A673 (cell line): ENCODE measurements at regions not wholly inside any gene's neighbourhood (a gene's known extent, or its start where the extent isn't known, plus 50 kb on each side); places are given as distances from the start of the nearest gene placed in this dataset.

ENCODE experiments used
- BruUV-seq: library from RNA; stranded (reverse); fragments of 400-500 nt; replicated peaks from 2 replicates; lab custom pipeline; 2021; lab: Mats Ljungman, UMichigan
- CTCF ChIA-PET: fragments of 300-600 bp; sonication (Branson Sonifier 250); formaldehyde crosslinking; loops from one replicate; lab custom pipeline; 2022; ENCODE audit warnings: antibody characterized with exemption; lab: Charles Lee
- POLR2A ChIA-PET: fragments of 300-600 bp; sonication (Branson Sonifier 250); formaldehyde crosslinking; loops from one replicate; lab custom pipeline; 2022; ENCODE audit warnings: antibody characterized with exemption; ENCODE audit not compliant: low non-redundant PET; lab: Charles Lee
- DNase-seq: peaks from one replicate; pipeline ENCODE4 v3.0.0-alpha.2; 2015; ENCODE audit warnings: low spot score
- H3K27ac ChIP-seq: fragments of 200-600 bp; sonication (generic); 2 replicates; pipeline ENCODE4 v1.5.1; 2016; ENCODE audit warnings: mixed run types, low read depth, mild to moderate bottlenecking, mixed read lengths, antibody characterized with exemption, low read length; ENCODE audit not compliant: poor library complexity, severe bottlenecking
- H3K27me3 ChIP-seq: fragments of 200-600 bp; sonication (generic); replicated peaks from 2 replicates; pipeline ENCODE4 v1.6.1; 2017; ENCODE audit warnings: mixed run types, low read depth, mild to moderate bottlenecking, mixed read lengths, antibody characterized with exemption, low read length; ENCODE audit not compliant: insufficient read depth, poor library complexity
- H3K36me3 ChIP-seq: fragments of 200-600 bp; sonication (generic); 2 replicates; pipeline ENCODE4 v1.6.1; 2016; ENCODE audit warnings: mixed run types, mild to moderate bottlenecking, mixed read lengths, antibody characterized with exemption, low read length; ENCODE audit not compliant: insufficient read depth, poor library complexity, severe bottlenecking
- H3K4me1 ChIP-seq: fragments of 200-600 bp; sonication (generic); 2 replicates; pipeline ENCODE4 v1.6.1; 2017; ENCODE audit warnings: mixed run types, mild to moderate bottlenecking, mixed read lengths, antibody characterized with exemption, low read length; ENCODE audit not compliant: insufficient read depth, poor library complexity, severe bottlenecking
- H3K4me3 ChIP-seq: fragments of 200-600 bp; sonication (generic); 2 replicates; pipeline ENCODE4 v1.5.1; 2016; ENCODE audit warnings: low read depth, mixed run types, mild to moderate bottlenecking, mixed read lengths, low read length; ENCODE audit not compliant: poor library complexity, severe bottlenecking
- H3K9me3 ChIP-seq: fragments of 200-600 bp; sonication (generic); 2 replicates; pipeline ENCODE4 v1.6.1; 2016; ENCODE audit warnings: mixed run types, low read depth, mild to moderate bottlenecking, mixed read lengths, antibody characterized with exemption, low read length; ENCODE audit not compliant: poor library complexity, severe bottlenecking
- EZH2 ChIP-seq: fragments of 200-600 bp; sonication (generic); IDR thresholded peaks from 2 replicates; pipeline ENCODE4 v1.6.1; 2017; ENCODE audit warnings: borderline replicate concordance, low read depth, mild to moderate bottlenecking, mixed read lengths, antibody characterized with exemption, low read length; ENCODE audit not compliant: poor library complexity, severe bottlenecking
- intact Hi-C: fragments of 100-400 bp; cut with micrococcal nuclease; formaldehyde crosslinking; loops from one replicate; pipeline ENCODE4 v1.10.0; 2022; ENCODE audit not compliant: unreplicated experiment
- TF ChIP-seq, protein P1 (sequence below): fragments of 300-800, 200-600 bp; sonication (generic); conservative IDR thresholded peaks from 2 replicates; pipeline ENCODE4 v1.5.1; 2017; ENCODE audit warnings: low read depth, mild to moderate bottlenecking, antibody characterized with exemption, low read length, moderate library complexity, mixed read lengths

DNA sequence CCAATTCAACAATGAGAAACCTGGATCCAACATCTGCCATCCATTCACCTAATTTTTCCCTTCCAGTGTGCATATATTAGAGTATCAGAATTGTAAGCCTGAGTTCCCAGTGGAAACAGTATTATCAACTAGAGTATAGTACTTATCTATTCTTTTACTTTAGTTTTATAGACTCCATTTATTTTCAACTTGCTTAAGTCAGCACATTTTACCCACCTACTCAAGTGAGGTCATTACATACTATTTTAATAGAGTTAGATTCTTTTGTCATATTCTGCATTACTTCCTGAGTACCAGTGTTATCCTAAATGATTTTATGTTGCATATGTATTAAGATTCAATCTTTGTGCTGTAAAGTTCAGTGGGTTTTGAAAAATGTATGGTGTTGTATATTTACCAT, 1393.3 kb downstream of the MAT2B start:
- CTCF ChIA-PET: no interaction called here
- no peak for DNase-seq
- H3K27ac ChIP-seq: no peak overlapping the region

DNA sequence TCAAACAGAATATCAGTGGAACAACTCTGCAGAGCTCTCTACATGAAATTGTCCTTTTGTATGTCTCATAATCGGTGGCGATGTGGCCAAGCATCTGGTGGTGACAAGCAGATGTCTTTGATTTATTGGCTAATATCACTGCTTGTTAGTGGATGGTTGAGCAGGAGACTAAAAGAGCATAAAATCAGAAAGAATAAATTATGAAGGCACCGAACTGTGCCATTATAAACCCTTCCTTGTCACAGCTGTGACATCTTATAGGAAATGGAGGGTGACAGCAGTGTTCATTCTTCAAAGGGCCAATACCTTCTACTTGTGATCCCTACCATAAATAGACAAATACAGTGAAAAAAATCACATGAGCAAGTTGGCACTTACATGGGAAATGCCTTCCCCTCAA, 1404.3 kb downstream of the MAT2B start:
- Histone ChIP-seq H3K9me3 (no peaks in the 10 kb centered on the region), H3K27ac (no peak overlapping the region), H3K36me3 (no peaks in the 10 kb centered on the region), H3K4me1 (no peaks in the 10 kb centered on the region), H3K4me3 (no peak overlapping the region), H3K27me3 (no peaks in the 10 kb centered on the region)
- intact Hi-C loops: no loop called here
- CTCF ChIA-PET: no interaction called here
- POLR2A ChIA-PET: no interaction called here
- no peak for TF ChIP-seq EZH2
- TF ChIP-seq, protein P1, sequence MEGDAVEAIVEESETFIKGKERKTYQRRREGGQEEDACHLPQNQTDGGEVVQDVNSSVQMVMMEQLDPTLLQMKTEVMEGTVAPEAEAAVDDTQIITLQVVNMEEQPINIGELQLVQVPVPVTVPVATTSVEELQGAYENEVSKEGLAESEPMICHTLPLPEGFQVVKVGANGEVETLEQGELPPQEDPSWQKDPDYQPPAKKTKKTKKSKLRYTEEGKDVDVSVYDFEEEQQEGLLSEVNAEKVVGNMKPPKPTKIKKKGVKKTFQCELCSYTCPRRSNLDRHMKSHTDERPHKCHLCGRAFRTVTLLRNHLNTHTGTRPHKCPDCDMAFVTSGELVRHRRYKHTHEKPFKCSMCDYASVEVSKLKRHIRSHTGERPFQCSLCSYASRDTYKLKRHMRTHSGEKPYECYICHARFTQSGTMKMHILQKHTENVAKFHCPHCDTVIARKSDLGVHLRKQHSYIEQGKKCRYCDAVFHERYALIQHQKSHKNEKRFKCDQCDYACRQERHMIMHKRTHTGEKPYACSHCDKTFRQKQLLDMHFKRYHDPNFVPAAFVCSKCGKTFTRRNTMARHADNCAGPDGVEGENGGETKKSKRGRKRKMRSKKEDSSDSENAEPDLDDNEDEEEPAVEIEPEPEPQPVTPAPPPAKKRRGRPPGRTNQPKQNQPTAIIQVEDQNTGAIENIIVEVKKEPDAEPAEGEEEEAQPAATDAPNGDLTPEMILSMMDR: no peak
- DNase-seq: no peak
- no TSS peak for BruUV-seq

More for the DNA sequence above, 1393.3 kb downstream of the MAT2B start:
- Histone ChIP-seq H3K4me3 (no peak overlapping the region), H3K36me3 (no peaks in the 10 kb centered on the region), H3K27me3 (no peaks in the 10 kb centered on the region), H3K9me3 (no peaks in the 10 kb centered on the region), H3K4me1 (no peaks in the 10 kb centered on the region)
- BruUV-seq: no TSS peak
- TF ChIP-seq, protein P1: no peak
- no peak for TF ChIP-seq EZH2
- POLR2A ChIA-PET: no interaction called here
- intact Hi-C loops: no loop called here

DNA sequence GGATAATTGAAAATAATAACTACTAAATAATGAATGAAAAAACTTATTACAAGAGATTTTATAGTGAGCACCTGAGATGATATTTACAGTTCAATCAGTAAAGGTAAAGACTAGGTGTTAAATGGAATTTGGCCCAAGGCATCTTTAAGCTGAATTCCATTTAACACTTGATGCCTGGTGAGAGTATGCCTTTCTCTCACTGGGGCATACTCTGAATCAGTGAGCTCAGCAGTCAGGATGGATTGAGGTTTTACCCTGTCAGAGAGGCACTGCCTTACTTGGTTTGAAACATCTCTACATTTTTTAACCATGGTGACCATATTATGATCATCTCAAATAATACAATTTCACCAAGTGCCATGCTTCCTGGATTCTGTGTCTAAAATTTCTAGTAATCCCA, 1416.3 kb downstream of the MAT2B start:
- Histone ChIP-seq H3K27me3 (no peaks in the 10 kb centered on the region), H3K4me3 (no peak overlapping the region), H3K9me3 (peaks cover 3% of the 10 kb centered on the region), H3K36me3 (no peaks in the 10 kb centered on the region), H3K4me1 (no peaks in the 10 kb centered on the region), H3K27ac (no peak overlapping the region)
- no peak for DNase-seq
- POLR2A ChIA-PET: no interaction called here
- CTCF ChIA-PET: no interaction called here
- intact Hi-C loops: no loop called here
- TF ChIP-seq, protein P1: no peak
- no peak for TF ChIP-seq EZH2
- no TSS peak for BruUV-seq
